ENCODE measurements at regions not wholly inside any gene's neighbourhood (a gene's known extent, or its start where the extent isn't known, plus 50 kb on each side); places are given as distances from the start of the nearest gene placed in this dataset.

DNA sequence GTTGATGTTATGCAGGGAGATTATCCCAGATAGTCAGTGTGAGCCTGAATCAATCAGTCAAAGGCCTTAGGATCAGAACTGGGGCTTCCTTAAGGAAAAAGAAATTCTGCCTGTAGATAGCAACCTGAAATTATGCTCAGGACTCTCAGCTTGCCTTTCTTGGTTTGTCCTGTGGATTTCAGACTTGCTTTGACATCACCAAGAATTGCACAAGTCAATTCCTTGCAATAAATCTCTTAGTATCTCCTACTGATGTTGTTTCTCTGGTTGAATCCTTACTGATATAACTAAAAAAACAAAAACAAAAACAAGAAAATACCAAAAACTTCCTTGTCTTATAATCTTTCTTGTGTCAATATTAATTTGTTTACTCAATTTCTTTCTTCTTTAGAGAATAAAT is 258.9 kb upstream of the TCF21 start:
- intact Hi-C loops (cut with DNase I): no loop called here
- no peak for DNase-seq (ENCODE audit: low spot score)

DNA sequence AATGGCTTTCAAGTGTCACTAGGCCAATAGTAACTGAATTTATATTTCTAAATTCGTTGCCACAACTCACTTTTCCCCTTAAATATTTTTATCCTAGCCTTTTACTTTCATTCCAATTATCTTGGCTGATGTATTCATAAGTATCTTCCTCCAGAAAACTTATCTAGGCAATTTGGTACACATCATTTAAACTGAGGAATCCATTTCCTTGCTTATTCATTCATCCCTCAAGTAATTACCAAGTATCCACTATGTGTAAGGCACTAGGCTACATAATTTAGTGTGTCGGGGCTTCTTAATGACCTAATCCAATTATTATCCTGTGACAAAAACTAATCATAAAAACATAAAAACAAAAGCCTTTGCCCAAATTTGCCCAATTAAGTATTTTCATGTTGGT is 258.3 kb upstream of the TCF21 start:
- intact Hi-C loops (cut with DNase I): no loop called here
- DNase-seq (ENCODE audit: low spot score): no peak

DNA sequence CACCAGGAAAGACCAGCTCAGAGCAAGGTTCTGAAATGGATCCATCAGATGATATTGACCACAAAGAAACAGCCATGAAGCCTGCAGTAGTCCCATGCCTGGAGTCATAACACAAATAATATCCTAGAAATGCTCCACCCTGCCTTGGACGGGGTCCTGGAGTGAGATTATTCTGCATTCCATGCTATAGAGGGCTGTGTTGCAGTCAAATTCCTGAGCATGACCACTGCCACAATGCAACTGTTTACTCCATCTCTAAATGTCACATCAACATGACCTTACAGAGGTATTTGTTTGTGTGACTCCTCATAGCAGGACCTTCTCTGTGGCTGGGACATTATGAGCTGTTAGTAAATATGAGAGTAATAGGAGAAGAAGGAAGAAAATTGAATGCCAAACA is 257.5 kb upstream of the TCF21 start:
- no peak for DNase-seq (ENCODE audit: low spot score)
- intact Hi-C loops (cut with DNase I): no loop called here

DNA sequence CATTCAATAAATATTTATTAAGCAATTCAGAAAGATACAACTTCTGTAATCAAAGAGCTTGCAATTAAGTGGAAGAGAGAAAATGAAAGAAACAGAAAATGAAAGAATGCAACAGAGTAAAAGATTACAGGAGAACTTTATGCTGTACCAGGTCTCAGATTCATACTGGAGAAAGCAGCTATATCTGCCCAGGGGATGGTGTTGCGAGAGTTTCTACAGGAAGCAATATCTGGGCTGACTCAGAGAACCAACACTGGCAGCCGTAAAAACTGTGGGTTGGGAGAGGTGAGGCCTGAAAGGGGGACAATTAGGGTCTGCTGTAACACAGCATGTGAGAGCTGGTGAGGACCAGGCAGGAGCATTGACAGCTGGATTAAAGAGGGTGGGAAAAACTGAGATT is 256.7 kb upstream of the TCF21 start:
- intact Hi-C loops (cut with DNase I): no loop called here
- no peak for DNase-seq (ENCODE audit: low spot score)

DNA sequence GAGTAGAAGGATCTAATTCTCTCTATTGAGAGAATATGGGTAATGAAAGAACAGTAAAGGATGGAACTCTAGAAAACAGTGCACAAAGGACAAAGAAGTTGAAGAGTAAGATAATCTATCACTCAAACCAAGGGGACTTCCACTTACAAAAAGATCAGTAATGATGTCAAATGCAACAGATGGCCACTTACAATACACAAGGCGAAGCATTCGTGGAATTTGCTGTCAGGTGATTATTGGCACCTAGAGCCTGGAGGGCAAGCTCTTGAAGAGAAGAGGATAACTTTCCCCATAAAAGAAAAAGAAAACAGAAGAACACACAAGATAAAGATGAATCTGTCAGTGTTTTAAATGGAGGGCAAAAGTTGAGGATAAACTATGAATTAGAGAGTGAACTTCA is 256.0 kb upstream of the TCF21 start:
- intact Hi-C loops (cut with DNase I): no loop called here
- no peak for DNase-seq (ENCODE audit: low spot score)

DNA sequence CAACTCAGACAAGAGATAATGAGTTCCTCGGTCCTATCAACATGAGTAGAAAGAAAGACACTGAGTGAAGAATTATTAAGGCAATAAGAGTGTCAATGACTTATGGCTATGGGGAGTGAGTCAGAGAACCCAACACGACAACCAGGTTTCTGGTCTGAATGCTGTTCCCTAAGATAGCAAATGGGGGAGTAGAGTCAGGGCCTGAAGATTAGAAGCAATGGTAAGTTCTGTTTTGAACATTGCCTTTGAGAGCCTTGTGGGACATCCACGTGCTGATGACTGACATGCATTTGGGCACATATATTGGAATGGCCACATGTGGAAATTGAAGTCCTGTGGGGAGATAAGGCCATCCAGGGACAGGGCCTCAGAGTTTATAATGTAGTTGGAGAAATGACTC is 254.4 kb upstream of the TCF21 start:
- intact Hi-C loops (cut with DNase I): no loop called here
- no peak for DNase-seq (ENCODE audit: low spot score)

DNA sequence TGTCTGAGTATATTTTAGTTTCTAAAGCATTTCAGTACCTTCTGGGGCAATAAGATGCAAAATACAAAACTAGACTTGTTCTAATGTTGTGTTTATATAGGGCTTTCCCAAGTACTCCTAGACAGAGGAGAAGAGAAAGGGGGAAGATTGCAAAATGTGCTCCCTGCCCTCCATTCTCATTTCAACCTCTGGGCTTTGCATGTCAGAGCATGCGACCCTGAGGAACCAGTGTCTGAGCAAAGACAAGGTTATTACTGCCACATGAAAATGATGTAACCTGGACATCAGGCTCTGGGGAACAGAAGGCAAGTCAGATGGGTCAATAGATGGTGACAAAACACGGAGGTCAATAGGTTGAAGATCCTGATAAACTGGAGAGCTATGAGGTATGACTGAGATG is 253.5 kb upstream of the TCF21 start:
- intact Hi-C loops (cut with DNase I): no loop called here
- no peak for DNase-seq (ENCODE audit: low spot score)

DNA sequence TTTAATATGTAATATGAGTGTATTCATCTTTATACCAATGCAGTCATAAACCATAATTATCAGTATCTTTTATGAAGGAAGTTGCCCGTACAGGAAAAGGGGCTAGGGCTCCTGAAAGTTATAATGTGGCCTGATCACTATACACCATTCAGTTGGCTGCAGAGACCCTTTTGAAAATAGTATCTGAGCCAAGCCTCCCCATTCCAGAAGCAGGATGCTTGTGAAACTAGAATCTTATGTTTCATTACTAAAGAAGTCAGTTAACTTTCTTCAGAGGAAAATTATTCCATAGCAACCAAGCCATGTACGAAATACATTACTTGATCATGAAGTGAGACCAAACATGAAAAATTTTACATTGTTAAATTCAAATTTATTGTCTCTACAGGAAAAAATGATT is 251.5 kb upstream of the TCF21 start:
- intact Hi-C loops (cut with DNase I): no loop called here
- DNase-seq (ENCODE audit: low spot score): no peak

DNA sequence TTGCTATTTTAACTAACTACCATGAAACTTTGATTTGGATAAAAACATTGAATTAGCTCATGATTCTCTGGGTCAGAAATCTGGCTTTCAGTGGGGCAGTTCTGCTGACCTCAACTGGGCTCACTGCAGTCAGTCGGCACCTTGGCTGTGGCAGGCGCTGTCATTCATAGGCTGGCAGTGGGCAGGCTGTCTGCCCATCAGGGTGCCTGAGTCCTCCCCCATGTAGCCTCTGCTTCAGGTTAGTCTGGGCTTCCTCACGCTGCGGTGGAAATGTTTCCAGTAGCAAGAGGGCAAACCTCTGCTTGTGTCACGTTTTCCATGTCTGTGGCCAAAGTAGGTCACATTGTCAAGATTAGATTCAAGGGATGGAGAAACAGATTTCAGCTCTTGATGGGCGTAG is 251.0 kb upstream of the TCF21 start:
- no peak for DNase-seq (ENCODE audit: low spot score)
- intact Hi-C loops (cut with DNase I): no loop called here

DNA sequence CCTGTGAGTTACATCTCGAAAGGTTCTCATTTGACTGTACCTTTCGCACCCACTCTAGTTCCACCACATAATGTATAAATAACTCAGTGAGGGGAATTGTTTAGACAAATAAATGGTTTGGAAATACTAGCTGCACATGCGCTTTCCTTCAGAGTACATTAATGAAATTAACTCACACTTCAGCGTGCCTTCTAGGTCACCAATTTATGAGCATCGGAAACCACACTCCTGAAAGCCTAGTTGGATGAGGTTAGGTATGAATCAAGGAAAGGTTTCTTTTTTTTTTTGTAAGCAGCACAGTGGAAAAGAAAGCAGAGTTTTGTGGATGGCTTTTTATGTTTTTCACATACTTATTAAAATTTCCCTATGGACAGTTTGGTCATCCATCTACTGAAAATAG is 247.8 kb upstream of the TCF21 start:
- DNase-seq (ENCODE audit: low spot score): no peak
- intact Hi-C loops (cut with DNase I): no loop called here

DNA sequence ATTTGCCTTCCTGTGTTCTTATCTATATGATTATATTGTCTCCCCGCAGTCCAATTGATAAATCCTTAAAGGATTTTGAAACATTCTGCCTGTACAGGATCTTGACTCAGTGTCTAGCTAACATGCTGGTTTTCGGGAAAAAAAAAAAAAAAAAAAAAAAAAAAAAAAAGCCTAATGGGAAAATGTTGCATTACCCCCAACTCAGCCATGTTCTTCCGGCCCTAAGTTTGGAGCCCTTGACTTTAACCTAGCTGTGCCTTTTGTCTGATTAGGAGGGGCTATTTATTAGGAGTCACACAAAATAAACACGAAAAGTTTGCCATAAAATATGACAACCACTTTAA is 244.4 kb upstream of the TCF21 start:
- no peak for DNase-seq (ENCODE audit: low spot score)
- intact Hi-C loops (cut with DNase I): no loop called here

DNA sequence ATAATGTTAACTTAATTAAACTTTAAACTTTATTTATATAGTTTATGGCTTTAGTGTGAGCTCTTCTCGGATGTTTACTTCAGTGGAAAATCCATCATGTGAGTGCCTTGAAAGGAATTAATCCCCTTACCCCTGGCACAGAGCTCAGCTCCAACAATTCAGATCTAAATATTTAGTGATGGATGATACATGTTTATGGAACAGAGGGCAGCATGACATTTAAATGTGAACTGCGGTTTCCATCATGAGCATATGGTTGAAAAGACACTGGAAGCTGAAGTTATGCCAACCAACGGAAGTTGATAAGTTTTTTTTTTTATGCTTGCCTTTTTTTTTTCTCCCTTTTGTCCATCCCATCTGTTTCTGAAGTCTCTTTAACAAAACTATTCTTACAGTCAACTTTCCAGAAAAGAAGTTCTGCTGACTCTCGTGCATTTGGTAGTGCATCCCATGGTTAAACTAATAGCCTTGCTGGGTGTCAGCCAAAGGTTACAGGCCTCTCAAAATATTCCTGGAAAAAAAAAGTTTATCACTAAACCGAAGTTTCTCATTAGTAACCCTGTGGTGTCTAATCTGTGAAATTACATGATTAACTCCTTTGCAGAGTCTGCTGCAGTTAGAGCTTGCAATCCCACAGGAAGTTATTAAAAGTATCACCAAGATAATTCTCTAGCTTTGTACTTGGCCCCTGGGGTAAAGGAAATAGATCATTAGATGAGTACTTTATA is 243.9 kb upstream of the TCF21 start:
- intact Hi-C loops (cut with DNase I): no loop called here
- DNase-seq (ENCODE audit: low spot score): no peak

DNA sequence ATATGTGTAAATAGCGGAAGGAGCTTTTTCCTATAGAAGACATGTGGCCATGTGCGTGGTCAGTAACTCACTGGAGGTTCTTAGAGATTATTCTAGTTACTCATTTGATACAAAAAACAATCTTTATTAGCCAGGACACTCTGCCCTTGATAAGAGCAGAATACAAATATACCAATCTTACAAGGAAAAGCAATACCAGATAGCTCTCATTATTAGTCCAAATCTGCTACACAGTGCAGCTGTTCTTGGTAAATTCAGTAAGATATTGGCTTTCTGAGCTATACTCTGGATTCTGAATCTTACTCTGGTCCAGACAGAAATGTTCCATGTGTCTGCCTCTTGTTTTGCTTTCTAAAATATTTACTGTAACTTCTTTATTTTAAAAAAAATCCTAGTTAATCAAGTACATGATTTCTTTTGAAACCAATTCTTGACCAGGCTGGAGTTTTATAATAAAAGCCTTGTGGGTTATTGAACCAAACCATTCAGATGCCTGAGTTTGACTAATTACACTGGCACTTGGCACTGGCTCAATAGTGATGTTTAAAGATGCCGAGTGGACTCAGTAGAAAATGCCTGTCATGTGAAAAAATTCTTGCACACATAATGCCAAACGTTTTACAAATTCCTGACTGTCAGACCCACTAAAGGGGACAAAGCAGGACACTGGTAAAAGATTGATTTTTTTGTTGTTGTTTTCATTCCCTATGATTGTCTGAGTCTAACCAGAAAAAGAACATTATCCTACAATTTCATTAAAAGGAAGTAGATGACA is 242.8 kb upstream of the TCF21 start:
- intact Hi-C loops (cut with DNase I): no loop called here
- no peak for DNase-seq (ENCODE audit: low spot score)

DNA sequence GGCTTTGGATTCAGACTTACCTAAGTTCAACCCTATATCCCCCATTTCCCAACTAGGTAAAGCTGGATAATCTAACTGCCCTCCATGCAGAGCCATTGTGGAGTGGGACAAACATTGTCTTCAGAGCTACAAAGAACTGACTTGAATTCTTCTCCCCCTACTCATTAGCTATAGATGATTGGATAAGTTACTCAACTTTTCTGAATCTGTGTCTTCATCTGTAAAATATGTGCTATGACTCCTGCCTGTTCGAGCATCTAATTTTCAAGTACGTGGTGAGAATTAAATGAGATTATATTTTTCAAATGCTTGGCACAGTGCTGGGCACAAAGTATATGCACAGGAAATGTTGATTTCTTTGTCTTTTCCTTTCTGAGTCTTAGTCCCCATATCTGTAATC is 240.3 kb upstream of the TCF21 start:
- intact Hi-C loops (cut with DNase I): no loop called here
- DNase-seq (ENCODE audit: low spot score): no peak

DNA sequence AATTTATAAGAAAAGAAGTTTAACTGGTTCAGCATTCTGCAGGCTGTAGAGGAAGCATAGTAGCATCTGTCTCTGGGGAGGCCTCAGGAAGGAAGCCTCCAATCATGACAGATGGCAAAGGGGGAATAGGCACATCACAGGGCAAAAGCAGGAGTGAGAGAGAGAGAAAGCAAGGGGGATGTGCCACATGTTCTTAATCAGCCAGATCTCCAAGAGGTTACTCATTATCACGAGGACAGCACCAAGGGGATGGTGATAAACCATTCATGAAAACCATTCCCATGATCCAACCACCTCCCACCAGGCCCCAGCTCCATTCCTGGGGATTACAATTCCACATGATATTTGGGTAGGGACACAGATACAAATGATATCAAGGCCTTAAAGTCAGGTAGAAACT is 217.5 kb upstream of the TCF21 start:
- DNase-seq (ENCODE audit: low spot score): no peak
- intact Hi-C loops (cut with DNase I): no loop called here

DNA sequence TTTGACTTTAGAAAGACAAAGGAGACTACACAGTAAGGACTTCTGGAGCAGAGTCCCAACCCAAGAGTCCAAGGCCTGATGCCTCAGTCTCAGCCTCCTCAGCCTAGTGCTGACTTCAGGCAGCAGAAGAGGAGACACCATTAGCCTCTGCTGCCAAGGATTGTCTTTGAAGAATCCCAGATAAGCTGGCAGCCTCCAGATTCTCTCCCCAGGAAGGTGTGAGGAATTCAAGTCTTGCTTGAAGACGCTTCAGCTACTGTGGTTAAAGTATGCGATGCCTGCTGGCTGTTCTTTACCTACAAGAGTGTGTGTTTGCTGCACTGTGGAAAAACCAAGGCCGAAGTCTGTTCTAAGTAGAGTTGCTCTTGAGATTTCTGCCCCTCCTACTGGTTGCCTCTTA is 215.9 kb upstream of the TCF21 start:
- DNase-seq (ENCODE audit: low spot score): no peak
- intact Hi-C loops (cut with DNase I): no loop called here

DNA sequence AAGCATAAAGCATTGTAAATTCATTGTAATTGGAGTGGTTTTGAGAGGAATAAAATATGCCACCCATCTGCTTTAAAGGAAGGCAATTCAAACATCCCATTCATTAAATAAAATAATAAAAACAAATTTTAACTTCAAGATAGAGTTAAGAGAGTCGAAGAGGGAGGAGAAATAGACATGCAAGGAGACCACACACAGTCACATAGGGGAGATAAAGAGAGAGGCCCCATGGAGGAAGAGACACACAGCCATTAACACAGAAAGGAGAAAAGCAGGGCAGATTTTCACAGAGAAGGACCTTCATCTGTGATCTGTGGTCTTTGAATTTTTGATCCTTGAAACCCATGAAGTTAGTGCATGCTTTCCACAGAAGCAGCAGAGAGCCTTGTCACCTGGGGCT is 214.3 kb upstream of the TCF21 start:
- no peak for DNase-seq (ENCODE audit: low spot score)
- intact Hi-C loops (cut with DNase I): no loop called here

DNA sequence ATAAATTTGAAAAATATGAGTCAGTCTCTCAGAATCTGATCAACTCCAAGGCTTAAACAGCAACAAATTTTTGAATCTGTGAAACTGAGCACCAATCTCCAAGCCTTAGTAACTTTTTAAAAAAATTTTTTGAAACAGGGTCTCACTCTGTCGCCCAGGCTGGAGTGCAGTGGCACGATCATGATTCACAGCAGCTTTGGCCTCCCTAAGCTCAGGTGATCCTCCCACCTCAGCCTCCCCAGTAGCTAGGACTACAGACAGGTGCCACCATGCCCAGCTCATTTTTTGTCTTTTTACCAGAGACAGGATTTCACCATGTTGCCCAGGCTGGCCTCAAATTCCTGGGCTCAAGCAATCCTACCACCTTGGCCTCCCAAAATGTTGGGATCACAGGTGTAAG is 207.9 kb upstream of the TCF21 start:
- intact Hi-C loops (cut with DNase I): no loop called here
- no peak for DNase-seq (ENCODE audit: low spot score)

DNA sequence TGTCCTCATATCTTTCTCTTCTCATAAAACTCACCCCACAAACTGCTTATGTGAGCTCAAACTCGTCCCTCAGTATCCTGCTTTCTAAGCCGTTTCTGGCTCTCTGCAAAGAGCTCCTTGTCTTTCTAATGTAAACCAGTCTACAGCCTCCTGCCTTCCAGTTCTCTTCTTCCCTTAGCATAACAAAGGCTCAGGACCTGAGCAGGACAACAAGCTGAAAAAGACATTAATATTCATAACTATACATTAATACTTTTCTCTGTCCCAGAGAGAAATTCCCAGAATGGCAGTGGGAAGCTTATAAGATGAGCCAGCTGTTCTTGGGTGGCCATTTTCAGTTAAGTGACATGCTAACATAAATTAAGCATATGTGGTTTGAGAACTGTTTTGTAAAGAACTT is 207.0 kb upstream of the TCF21 start:
- intact Hi-C loops (cut with DNase I): no loop called here
- DNase-seq (ENCODE audit: low spot score): no peak

DNA sequence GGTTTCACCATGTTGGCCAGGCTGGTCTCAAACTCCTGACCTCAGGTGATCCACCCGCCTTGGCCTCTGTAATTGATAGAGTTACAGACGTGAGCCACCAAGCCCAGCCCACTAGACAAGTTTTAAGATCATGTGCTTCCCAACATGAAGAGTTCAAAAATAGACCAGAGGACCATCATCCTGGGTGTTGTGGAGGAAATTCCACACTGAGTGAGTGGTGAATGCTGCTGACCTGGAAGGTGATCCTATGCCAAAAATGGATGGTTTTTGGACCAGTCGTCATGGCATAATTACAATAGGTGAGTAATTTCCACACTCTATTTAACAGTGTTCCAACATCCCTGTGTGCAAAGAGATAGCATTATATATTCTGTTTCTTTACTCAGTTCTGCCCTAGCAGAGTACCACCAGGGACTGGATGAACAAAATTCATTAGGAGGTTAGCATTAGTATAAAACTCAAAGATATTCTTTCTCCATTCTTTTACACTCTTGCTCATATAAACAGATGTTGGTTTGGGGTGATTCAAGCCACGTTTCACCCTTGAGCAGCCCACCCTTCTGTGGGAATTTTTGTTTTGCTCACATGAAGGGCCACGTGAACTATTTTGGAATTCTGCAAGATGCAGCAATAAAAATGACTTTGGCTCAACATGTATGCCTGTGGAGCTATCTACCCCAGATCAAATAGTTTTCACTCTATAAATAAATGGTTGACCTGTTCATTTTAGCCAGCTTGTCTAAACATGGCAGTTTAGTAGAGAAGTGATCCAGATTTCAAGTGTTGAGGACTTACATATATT is 206.2 kb upstream of the TCF21 start:
- intact Hi-C loops (cut with DNase I): no loop called here
- DNase-seq (ENCODE audit: low spot score): no peak

DNA sequence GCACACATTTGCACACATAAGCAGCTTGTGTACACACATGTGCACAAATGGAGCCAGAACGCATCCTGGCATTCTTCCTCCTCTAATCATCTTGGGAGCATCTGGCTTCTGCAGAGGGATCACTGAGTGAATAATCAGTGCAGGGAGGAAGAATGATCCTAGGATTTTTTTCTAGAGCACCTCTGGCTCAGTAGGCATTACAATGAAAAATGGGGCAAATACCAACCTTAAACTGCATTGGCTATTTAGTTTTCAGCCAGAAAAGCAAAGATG is 205.7 kb upstream of the TCF21 start:
- no peak for DNase-seq (ENCODE audit: low spot score)
- intact Hi-C loops (cut with DNase I): no loop called here

Data from cardiac septum (tissue), 1 donor.